HEK293T (cell line): ENCODE measurements at regions not wholly inside any gene's neighbourhood (a gene's known extent, or its start where the extent isn't known, plus 50 kb on each side); places are given as distances from the start of the nearest gene placed in this dataset.

Experiments
- BHLHE40 ChIP-seq: fragments of 450-650 bp; IDR thresholded peaks from 2 replicates; pipeline ENCODE4 v1.6.1; 2016; ENCODE audit warnings: mild to moderate bottlenecking, moderate library complexity, borderline replicate concordance
- CTBP1 ChIP-seq: fragments of 450-650 bp; IDR thresholded peaks from 2 replicates; pipeline ENCODE4 v1.6.1; 2016; ENCODE audit warnings: borderline replicate concordance
- ELF4 ChIP-seq: fragments of 450-650 bp; IDR thresholded peaks from 2 replicates; pipeline ENCODE4 v1.6.1; 2017; ENCODE audit warnings: antibody characterized with exemption
- FOXA1 ChIP-seq: fragments of 450-650 bp; IDR thresholded peaks from 2 replicates; pipeline ENCODE4 v1.6.1; 2016; ENCODE audit warnings: mild to moderate bottlenecking
- LEF1 ChIP-seq: fragments of 450-650 bp; IDR thresholded peaks from 2 replicates; pipeline ENCODE4 v1.6.1; 2017; ENCODE audit warnings: mild to moderate bottlenecking, borderline replicate concordance
- NFRKB ChIP-seq: fragments of 450-650 bp; IDR thresholded peaks from 2 replicates; pipeline ENCODE4 v1.6.1; 2016; ENCODE audit warnings: mild to moderate bottlenecking, moderate library complexity
- SP1 ChIP-seq: fragments of 450-650 bp; IDR thresholded peaks from 2 replicates; pipeline ENCODE4 v1.6.1; 2017
- SUZ12 ChIP-seq: fragments of 450-650 bp; IDR thresholded peaks from 2 replicates; pipeline ENCODE4 v1.6.1; 2016; ENCODE audit warnings: mild to moderate bottlenecking
- ZNF384 ChIP-seq: fragments of 450-650 bp; IDR thresholded peaks from 2 replicates; pipeline ENCODE4 v1.6.1; 2016

- TF ChIP-seq ELF4 (no peak), ZNF384 (no peak), SP1 (no peak), NFRKB (no peak), LEF1 (no peak), SUZ12 (no peak), CTBP1 (no peak), FOXA1 (no peak), BHLHE40 (no peak)
Observed at GRCh38 chr12:91935296-91935695, 210.3 kb downstream of the BTG1 start.
